DND-41 (cell line): ENCODE measurements at regions not wholly inside any gene's neighbourhood (a gene's known extent, or its start where the extent isn't known, plus 50 kb on each side); places are given as distances from the start of the nearest gene placed in this dataset.

ENCODE experiments used
- ATAC-seq: fragments of 200-7000 bp; cut with Tn5 transposase; 3 replicates; pipeline ENCODE4 v1.9.1; 2021; ENCODE audit warnings: low read depth; ENCODE audit not compliant: insufficient read depth
- DNase-seq: peaks from one replicate; pipeline ENCODE4 v3.0.0-alpha.2; 2020
- H2AFZ ChIP-seq: 2 replicates; pipeline ENCODE4 v1.6.0; 2012; ENCODE audit warnings: low read depth, low read length
- H3K27ac ChIP-seq: 2 replicates; pipeline ENCODE4 v1.5.1; 2012; ENCODE audit warnings: low read length, inconsistent platforms
- H3K27me3 ChIP-seq: fragments of 200-600 bp; sonication (generic); 2 replicates; pipeline ENCODE4 v1.6.0; 2012; ENCODE audit warnings: low read length, mild to moderate bottlenecking, inconsistent platforms; ENCODE audit not compliant: insufficient read depth, poor library complexity
- H3K36me3 ChIP-seq: 2 replicates; pipeline ENCODE4 v1.5.1; 2012; ENCODE audit warnings: low read length, inconsistent platforms; ENCODE audit not compliant: insufficient read depth
- H3K4me1 ChIP-seq: 2 replicates; pipeline ENCODE4 v1.5.1; 2012; ENCODE audit warnings: mild to moderate bottlenecking, low read length; ENCODE audit not compliant: insufficient read depth
- H3K4me2 ChIP-seq: 2 replicates; pipeline ENCODE4 v1.6.0; 2012; ENCODE audit warnings: mild to moderate bottlenecking, moderate library complexity, low read length, inconsistent platforms; ENCODE audit not compliant: insufficient read depth
- H3K4me3 ChIP-seq, 2 experiments: fragments of 200-600 bp in 1 of 2; shearing (Covaris generic) in 1 of 2; 2 replicates each; pipeline ENCODE4 v1.5.1; 2012 to 2016; ENCODE audit warnings: inconsistent platforms in 2 of 2, low read length in 2 of 2, mild to moderate bottlenecking in 2 of 2, low read depth in 1 of 2, moderate library complexity in 1 of 2
- H3K79me2 ChIP-seq: 2 replicates; pipeline ENCODE4 v1.6.0; 2012; ENCODE audit warnings: low read length, inconsistent platforms; ENCODE audit not compliant: insufficient read depth
- H3K9ac ChIP-seq: 2 replicates; pipeline ENCODE4 v1.6.0; 2012; ENCODE audit warnings: low read depth, mild to moderate bottlenecking, inconsistent platforms, low read length, moderate library complexity
- H3K9me3 ChIP-seq: 2 replicates; pipeline ENCODE4 v1.5.1; 2012; ENCODE audit warnings: low read length, moderate library complexity, mild to moderate bottlenecking, inconsistent platforms; ENCODE audit not compliant: insufficient read depth, severe bottlenecking
- H4K20me1 ChIP-seq: 2 replicates; pipeline ENCODE4 v1.6.0; 2012; ENCODE audit warnings: low read length; ENCODE audit not compliant: insufficient read depth
- EZH2 ChIP-seq: IDR thresholded peaks from 3 replicates; pipeline ENCODE4 v1.6.1; 2012; ENCODE audit warnings: borderline replicate concordance, low read depth, mild to moderate bottlenecking, moderate library complexity, low read length, inconsistent platforms; ENCODE audit not compliant: severe bottlenecking
- TF ChIP-seq, protein P1 (sequence below): IDR thresholded peaks from 2 replicates; pipeline ENCODE4 v1.5.1; 2012; ENCODE audit warnings: borderline replicate concordance, low read length, moderate library complexity, mild to moderate bottlenecking; ENCODE audit not compliant: poor library complexity, severe bottlenecking; ENCODE audit errors: extremely low read depth

DNA sequence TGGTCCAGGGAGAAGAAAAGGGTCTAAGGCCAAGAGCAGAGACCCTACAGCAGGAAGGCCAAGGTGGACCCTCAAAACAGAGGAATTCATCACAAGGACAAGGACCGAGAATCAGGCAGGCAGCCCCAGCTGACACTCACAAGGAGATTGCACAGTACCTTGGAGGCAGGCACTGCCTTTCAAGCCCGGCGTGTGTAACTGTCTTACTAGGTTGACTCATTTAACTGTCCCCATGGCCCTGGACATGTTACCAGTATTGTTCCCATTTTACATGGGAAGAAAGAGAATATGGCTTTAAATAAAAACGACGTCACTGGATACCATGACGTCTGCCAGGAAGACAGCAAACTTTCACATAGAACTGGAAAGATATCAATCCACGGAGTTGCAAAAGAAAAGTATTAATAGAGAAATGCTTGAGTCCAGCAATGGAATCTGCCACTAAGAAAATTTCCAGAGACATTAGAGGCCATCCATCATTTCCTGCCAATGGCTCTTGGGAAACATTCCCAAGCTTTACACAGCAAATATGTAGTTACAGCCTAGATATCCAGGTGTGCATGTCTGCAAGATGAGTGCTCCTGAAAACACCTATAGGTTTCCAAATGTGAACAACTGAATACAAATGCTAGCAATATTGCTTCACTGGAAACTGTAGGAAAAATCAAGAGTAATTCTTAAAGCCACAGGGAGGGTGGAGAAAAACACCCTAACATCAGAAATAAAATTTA, 111.5 kb upstream of the RPS6KA2 start:
- H3K27me3 ChIP-seq = peaks cover 12% of the 10 kb centered on the region
- TF ChIP-seq EZH2 = no peak
- TF ChIP-seq, protein P1, sequence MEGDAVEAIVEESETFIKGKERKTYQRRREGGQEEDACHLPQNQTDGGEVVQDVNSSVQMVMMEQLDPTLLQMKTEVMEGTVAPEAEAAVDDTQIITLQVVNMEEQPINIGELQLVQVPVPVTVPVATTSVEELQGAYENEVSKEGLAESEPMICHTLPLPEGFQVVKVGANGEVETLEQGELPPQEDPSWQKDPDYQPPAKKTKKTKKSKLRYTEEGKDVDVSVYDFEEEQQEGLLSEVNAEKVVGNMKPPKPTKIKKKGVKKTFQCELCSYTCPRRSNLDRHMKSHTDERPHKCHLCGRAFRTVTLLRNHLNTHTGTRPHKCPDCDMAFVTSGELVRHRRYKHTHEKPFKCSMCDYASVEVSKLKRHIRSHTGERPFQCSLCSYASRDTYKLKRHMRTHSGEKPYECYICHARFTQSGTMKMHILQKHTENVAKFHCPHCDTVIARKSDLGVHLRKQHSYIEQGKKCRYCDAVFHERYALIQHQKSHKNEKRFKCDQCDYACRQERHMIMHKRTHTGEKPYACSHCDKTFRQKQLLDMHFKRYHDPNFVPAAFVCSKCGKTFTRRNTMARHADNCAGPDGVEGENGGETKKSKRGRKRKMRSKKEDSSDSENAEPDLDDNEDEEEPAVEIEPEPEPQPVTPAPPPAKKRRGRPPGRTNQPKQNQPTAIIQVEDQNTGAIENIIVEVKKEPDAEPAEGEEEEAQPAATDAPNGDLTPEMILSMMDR = no peak
- no peak overlapping the region for H3K9ac ChIP-seq
- ATAC-seq = no peak
- DNase-seq = no peak
- no peaks in the 10 kb centered on the region for H3K9me3 ChIP-seq
- H3K27ac ChIP-seq = no peak overlapping the region
- no peaks in the 10 kb centered on the region for H3K4me1 ChIP-seq
- no peak overlapping the region for H3K4me2 ChIP-seq
- no peaks in the 10 kb centered on the region for H4K20me1 ChIP-seq
- no peak overlapping the region for H3K4me3 ChIP-seq
- H3K79me2 ChIP-seq = no peaks in the 10 kb centered on the region
- H3K36me3 ChIP-seq = no peaks in the 10 kb centered on the region
- no peak overlapping the region for H2AFZ ChIP-seq

DNA sequence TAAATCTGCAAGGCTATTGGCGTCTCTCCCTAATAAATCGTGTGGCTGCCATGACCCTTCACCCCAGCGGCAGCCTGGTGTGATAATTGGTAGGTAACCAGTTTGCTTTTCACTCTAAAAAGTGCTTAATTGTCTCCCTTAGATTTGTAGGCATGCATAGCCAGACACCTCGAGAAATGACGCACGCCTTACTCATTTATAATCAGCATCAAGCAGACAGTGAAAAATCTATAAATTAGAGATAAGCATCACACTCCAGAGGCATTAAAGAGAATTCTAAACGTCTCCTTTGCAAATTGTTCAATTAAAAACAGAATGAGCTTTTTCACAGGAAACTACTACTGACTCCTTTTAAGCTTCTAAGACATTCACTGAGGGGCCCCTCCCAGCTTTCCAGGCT, 110.2 kb upstream of the RPS6KA2 start:
- no peaks in the 10 kb centered on the region for H3K9me3 ChIP-seq
- no peak overlapping the region for H3K4me3 ChIP-seq
- no peak overlapping the region for H3K9ac ChIP-seq
- no peaks in the 10 kb centered on the region for H3K79me2 ChIP-seq
- no peak overlapping the region for H3K4me2 ChIP-seq
- H3K36me3 ChIP-seq = no peaks in the 10 kb centered on the region
- no peaks in the 10 kb centered on the region for H3K4me1 ChIP-seq
- TF ChIP-seq EZH2 = no peak
- TF ChIP-seq, protein P1 = no peak
- DNase-seq (no peak), ATAC-seq (no peak)
- H4K20me1 ChIP-seq = no peaks in the 10 kb centered on the region
- H2AFZ ChIP-seq = no peak overlapping the region
- peaks cover 12% of the 10 kb centered on the region for H3K27me3 ChIP-seq
- H3K27ac ChIP-seq = no peak overlapping the region

DNA sequence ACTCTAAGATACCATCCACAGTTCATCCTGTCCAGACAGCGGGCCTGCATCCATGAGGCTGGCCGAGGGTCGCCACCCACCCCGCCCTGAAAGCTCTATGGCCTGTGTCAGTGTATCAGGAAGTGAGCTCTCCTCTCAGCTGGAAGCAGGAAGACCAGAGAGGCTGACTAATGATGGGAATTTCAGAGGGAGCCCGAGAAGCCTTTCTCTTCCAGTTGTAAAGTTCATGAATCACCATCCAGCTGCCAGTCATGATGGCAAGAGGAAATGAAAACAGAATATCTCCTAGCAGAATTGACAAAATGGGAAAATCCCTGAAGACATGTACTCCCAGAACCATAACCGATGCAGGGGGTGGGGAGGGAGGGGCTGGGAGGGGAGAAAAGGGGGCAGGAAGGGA, 109.6 kb upstream of the RPS6KA2 start:
- TF ChIP-seq, protein P1 = no peak
- TF ChIP-seq EZH2 = no peak
- no peak for DNase-seq
- Histone ChIP-seq H3K4me2 (no peak overlapping the region), H3K4me1 (no peaks in the 10 kb centered on the region), H3K36me3 (no peaks in the 10 kb centered on the region), H3K9ac (no peak overlapping the region), H3K27me3 (peaks cover 12% of the 10 kb centered on the region), H4K20me1 (no peaks in the 10 kb centered on the region), H2AFZ (no peak overlapping the region), H3K4me3 (no peak overlapping the region), H3K27ac (no peak overlapping the region), H3K9me3 (no peaks in the 10 kb centered on the region), H3K79me2 (no peaks in the 10 kb centered on the region)
- ATAC-seq = no peak

DNA sequence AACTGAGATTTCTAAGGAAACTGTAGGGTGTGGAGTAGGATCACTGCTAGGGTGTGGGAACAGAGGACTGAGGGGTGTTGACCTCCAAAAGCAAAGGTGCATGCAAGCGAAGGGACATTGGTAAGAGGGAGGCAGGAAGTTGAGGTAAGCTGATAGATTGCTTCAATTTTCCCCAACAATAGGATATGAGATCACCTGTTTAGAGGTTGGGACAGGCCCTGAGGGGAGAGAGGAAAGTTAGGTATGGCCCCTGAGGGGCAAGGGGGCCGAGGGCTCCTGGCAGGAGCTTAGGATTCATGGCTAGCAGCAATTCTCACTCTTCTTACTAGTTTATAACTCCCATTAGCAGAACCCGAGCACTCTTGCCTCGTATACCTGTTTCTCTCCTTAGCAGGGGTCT, 106.8 kb upstream of the RPS6KA2 start:
- Histone ChIP-seq H2AFZ (no peak overlapping the region), H3K27ac (no peak overlapping the region), H3K36me3 (no peaks in the 10 kb centered on the region), H3K9me3 (no peaks in the 10 kb centered on the region), H3K4me1 (no peaks in the 10 kb centered on the region), H4K20me1 (no peaks in the 10 kb centered on the region), H3K4me3 (no peak overlapping the region), H3K27me3 (peaks cover 7% of the 10 kb centered on the region), H3K79me2 (no peaks in the 10 kb centered on the region), H3K4me2 (no peak overlapping the region), H3K9ac (no peak overlapping the region)
- no peak for DNase-seq
- TF ChIP-seq, protein P1 = no peak
- no peak for TF ChIP-seq EZH2
- ATAC-seq = no peak
